ENCODE measurements at regions not wholly inside any gene's neighbourhood (a gene's known extent, or its start where the extent isn't known, plus 50 kb on each side); places are given as distances from the start of the nearest gene placed in this dataset.

DNA sequence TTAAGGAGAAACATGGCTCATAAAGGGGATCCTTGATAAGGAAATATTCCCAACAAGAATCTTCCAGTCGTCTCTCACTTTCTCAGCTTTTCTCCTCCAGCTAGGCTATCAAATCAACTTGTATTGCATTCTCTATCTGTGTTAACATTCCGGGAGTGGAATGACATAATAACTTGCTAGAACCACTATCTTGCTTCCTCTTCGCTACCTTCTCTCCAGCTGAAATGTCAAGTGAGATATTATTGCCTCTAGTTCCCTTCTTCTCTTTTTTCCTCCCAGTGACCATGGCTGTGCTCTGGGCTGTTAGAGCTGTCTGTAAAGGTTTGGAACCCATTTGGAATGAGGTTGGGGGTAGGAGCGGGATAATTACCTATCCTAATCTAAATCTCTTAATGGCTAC is 1329.5 kb upstream of the WWC1 start:
- Histone ChIP-seq H3K27ac (ENCODE audit: insufficient read depth, low read length, poor library complexity, severe bottlenecking) (no peak overlapping the region), H3K36me3 (ENCODE audit: control insufficient read depth, insufficient read depth, low read length) (no peaks in the 10 kb centered on the region), H3K27me3 (ENCODE audit: control insufficient read depth, insufficient read depth, low read length) (no peaks in the 10 kb centered on the region), H3K9me3 (ENCODE audit: control insufficient read depth in 2 of 2, low read length in 2 of 2) (peaks cover 0 to 5% of the 10 kb centered on the region in 2 experiments), H3K4me3 (ENCODE audit: low read depth, low read length) (no peak overlapping the region), H3K4me1 (ENCODE audit: control insufficient read depth, insufficient read depth, low read length, poor library complexity, severe bottlenecking) (no peaks in the 10 kb centered on the region)
- Mint-ChIP-seq H3K27ac (no peak overlapping the region), H3K4me1 (no peaks in the 10 kb centered on the region), H3K4me3 (no peak overlapping the region), H3K36me3 (no peaks in the 10 kb centered on the region), H3K9me3 (peaks cover 5 to 34% (median 9%) of the 10 kb centered on the region in 7 donors), H3K27me3 (no peaks in the 10 kb centered on the region)
- ATAC-seq (ENCODE audit: low read depth in 2 of 2) = no peak
- DNase-seq = no peak

DNA sequence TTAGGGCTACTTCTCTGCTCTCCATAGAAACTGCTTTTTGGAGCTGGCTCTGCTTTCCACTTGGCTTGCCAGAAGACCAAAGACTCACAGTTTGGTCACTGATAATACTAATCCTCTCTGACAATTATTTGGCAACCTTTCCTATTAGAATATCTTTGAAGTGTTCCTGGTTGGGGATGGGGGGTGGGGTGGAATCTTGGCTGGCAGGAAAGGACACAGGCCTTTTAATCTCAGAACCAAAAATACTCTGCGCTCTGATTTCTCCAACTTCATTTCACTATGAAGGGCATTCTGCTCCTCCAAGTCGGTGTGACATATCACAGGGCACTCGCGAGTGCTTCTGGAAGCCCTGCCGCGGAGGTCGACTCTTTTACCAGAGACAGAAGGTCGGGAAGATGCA is 1329.0 kb upstream of the WWC1 start:
- no peaks in the 10 kb centered on the region for H3K36me3 ChIP-seq (ENCODE audit: control insufficient read depth, insufficient read depth, low read length)
- no peaks in the 10 kb centered on the region for H3K27me3 Mint-ChIP-seq
- H3K27ac ChIP-seq (ENCODE audit: insufficient read depth, low read length, poor library complexity, severe bottlenecking) = no peak overlapping the region
- H3K4me3 ChIP-seq (ENCODE audit: low read depth, low read length) = no peak overlapping the region
- ATAC-seq (ENCODE audit: low read depth in 2 of 2) (no peak), DNase-seq (no peak)
- H3K4me1 Mint-ChIP-seq = no peaks in the 10 kb centered on the region
- H3K27ac Mint-ChIP-seq = no peak overlapping the region
- no peaks in the 10 kb centered on the region for H3K36me3 Mint-ChIP-seq
- peaks cover 4 to 30% (median 6%) of the 10 kb centered on the region in 7 donors for H3K9me3 Mint-ChIP-seq
- H3K4me1 ChIP-seq (ENCODE audit: control insufficient read depth, insufficient read depth, low read length, poor library complexity, severe bottlenecking) = no peaks in the 10 kb centered on the region
- H3K27me3 ChIP-seq (ENCODE audit: control insufficient read depth, insufficient read depth, low read length) = no peaks in the 10 kb centered on the region
- H3K4me3 Mint-ChIP-seq = no peak overlapping the region
- peaks cover 0 to 5% of the 10 kb centered on the region in 2 experiments for H3K9me3 ChIP-seq (ENCODE audit: control insufficient read depth in 2 of 2, low read length in 2 of 2)

- Histone ChIP-seq H3K9me3 (ENCODE audit: control insufficient read depth in 2 of 2, low read length in 2 of 2) (peaks cover 0 to 5% of the 10 kb centered on the region in 2 experiments), H3K27ac (ENCODE audit: insufficient read depth, low read length, poor library complexity, severe bottlenecking) (no peak overlapping the region), H3K4me3 (ENCODE audit: low read depth, low read length) (no peak overlapping the region), H3K36me3 (ENCODE audit: control insufficient read depth, insufficient read depth, low read length) (no peaks in the 10 kb centered on the region), H3K27me3 (ENCODE audit: control insufficient read depth, insufficient read depth, low read length) (no peaks in the 10 kb centered on the region), H3K4me1 (ENCODE audit: control insufficient read depth, insufficient read depth, low read length, poor library complexity, severe bottlenecking) (no peaks in the 10 kb centered on the region)
- Mint-ChIP-seq H3K36me3 (no peaks in the 10 kb centered on the region), H3K27me3 (no peaks in the 10 kb centered on the region), H3K27ac (no peak overlapping the region), H3K4me3 (no peak overlapping the region), H3K9me3 (peaks cover 4 to 30% (median 6%) of the 10 kb centered on the region in 7 donors), H3K4me1 (no peaks in the 10 kb centered on the region)
- no peak for ATAC-seq (ENCODE audit: low read depth in 2 of 2)
- no peak for DNase-seq
These were observed 1327.8 kb upstream of the WWC1 start for GRCh38 chr5:166963596-166963995.

- H3K4me1 ChIP-seq (ENCODE audit: control insufficient read depth, insufficient read depth, low read length, poor library complexity, severe bottlenecking) = no peaks in the 10 kb centered on the region
- ATAC-seq (ENCODE audit: low read depth in 2 of 2) = no peak
- H3K27ac Mint-ChIP-seq = no peak overlapping the region
These were observed 1313.5 kb upstream of the WWC1 start for GRCh38 chr5:166977911-166978422.

DNA sequence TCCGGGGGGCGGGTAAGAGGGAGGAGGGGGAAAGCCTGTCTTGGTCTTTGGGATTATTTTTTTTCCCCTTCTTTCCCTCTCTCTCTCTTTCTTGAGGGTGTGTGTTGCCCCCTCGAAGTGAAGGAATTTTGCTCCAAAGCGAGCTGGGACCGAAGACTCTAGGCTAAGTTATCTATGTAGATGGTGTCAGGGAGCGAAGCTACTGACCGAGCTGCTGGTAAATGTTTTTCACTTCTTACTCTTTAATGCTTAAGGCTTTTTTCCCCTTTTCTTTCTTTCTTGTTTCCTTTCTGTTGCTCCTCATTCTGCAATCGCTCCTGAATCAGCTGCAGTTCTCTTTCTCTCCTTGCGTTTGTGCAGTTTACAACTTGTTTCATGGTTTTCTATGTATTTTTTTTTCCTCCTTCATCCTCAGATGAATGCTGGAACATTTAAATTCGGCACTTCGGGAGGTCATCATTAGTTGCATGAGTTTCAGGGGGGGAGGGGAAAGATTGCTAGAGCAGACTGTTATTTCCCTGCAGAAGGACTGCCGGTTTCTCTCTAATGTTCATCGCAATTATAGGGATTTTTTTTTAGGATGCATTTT is 1312.0 kb upstream of the WWC1 start:
- ATAC-seq (ENCODE audit: low read depth in 2 of 2) = no peak
- Mint-ChIP-seq H3K27ac (no peak overlapping the region), H3K27me3 (peaks cover 4% of the 10 kb centered on the region), H3K36me3 (no peaks in the 10 kb centered on the region), H3K4me3 (no peak overlapping the region), H3K4me1 (peaks cover 0 to 2% (median under 1%) of the 10 kb centered on the region in 4 donors), H3K9me3 (peaks cover 0 to 10% (median 0%) of the 10 kb centered on the region in 7 donors)
- Histone ChIP-seq H3K4me3 (ENCODE audit: low read depth, low read length) (no peak overlapping the region), H3K27me3 (ENCODE audit: control insufficient read depth, insufficient read depth, low read length) (no peaks in the 10 kb centered on the region), H3K36me3 (ENCODE audit: control insufficient read depth, insufficient read depth, low read length) (no peaks in the 10 kb centered on the region), H3K9me3 (ENCODE audit: control insufficient read depth in 2 of 2, low read length in 2 of 2) (no peaks in the 10 kb centered on the region), H3K4me1 (ENCODE audit: control insufficient read depth, insufficient read depth, low read length, poor library complexity, severe bottlenecking) (no peaks in the 10 kb centered on the region), H3K27ac (ENCODE audit: insufficient read depth, low read length, poor library complexity, severe bottlenecking) (no peak overlapping the region)
- no peak for DNase-seq

More at GRCh38 chr5:166977911-166978422, 1313.5 kb upstream of the WWC1 start:
- Mint-ChIP-seq H3K27me3 (peaks cover 4% of the 10 kb centered on the region), H3K36me3 (no peaks in the 10 kb centered on the region), H3K4me3 (no peak overlapping the region), H3K4me1 (peaks cover 0 to 2% (median 0%) of the 10 kb centered on the region in 4 donors), H3K9me3 (peaks cover 0 to 12% (median 0%) of the 10 kb centered on the region in 7 donors)
- Histone ChIP-seq H3K27me3 (ENCODE audit: control insufficient read depth, insufficient read depth, low read length) (no peaks in the 10 kb centered on the region), H3K36me3 (ENCODE audit: control insufficient read depth, insufficient read depth, low read length) (no peaks in the 10 kb centered on the region), H3K4me3 (ENCODE audit: low read depth, low read length) (no peak overlapping the region), H3K9me3 (ENCODE audit: control insufficient read depth in 2 of 2, low read length in 2 of 2) (no peaks in the 10 kb centered on the region), H3K27ac (ENCODE audit: insufficient read depth, low read length, poor library complexity, severe bottlenecking) (no peak overlapping the region)
- no peak for DNase-seq

DNA sequence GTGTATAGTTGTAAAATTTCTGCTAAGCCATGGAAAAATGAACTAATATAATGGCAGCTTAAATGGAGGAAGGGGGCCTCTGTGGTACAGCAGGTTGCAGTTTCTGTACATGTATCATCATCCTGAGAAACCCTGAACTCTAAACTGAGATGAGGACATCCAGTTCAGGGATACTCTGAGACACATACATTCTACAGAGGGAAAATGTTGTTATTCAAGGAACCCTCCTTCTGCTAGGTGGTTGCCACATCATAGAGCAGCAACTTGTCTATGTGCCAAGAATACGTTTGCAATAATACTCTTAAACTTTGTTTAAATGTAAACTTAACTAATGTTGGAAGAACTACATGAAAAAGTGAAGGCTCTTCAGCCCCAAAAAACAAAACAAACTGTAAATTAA is 1310.8 kb upstream of the WWC1 start:
- no peaks in the 10 kb centered on the region for H3K9me3 ChIP-seq (ENCODE audit: control insufficient read depth in 2 of 2, low read length in 2 of 2)
- peaks cover 0 to 10% (median 0%) of the 10 kb centered on the region in 7 donors for H3K9me3 Mint-ChIP-seq
- H3K4me1 Mint-ChIP-seq = peaks cover 0 to 2% (median under 1%) of the 10 kb centered on the region in 4 donors

GRCh38 chr5:166982226-166982625 is 1309.2 kb upstream of the WWC1 start:
- Histone ChIP-seq H3K27ac (ENCODE audit: insufficient read depth, low read length, poor library complexity, severe bottlenecking) (no peak overlapping the region), H3K4me3 (ENCODE audit: low read depth, low read length) (no peak overlapping the region), H3K36me3 (ENCODE audit: control insufficient read depth, insufficient read depth, low read length) (no peaks in the 10 kb centered on the region), H3K9me3 (ENCODE audit: control insufficient read depth in 2 of 2, low read length in 2 of 2) (no peaks in the 10 kb centered on the region), H3K4me1 (ENCODE audit: control insufficient read depth, insufficient read depth, low read length, poor library complexity, severe bottlenecking) (no peaks in the 10 kb centered on the region), H3K27me3 (ENCODE audit: control insufficient read depth, insufficient read depth, low read length) (no peaks in the 10 kb centered on the region)
- Mint-ChIP-seq H3K27me3 (peaks cover 4% of the 10 kb centered on the region), H3K4me3 (no peak overlapping the region), H3K9me3 (peaks cover 0 to 11% (median 0%) of the 10 kb centered on the region in 7 donors), H3K27ac (no peak overlapping the region), H3K4me1 (peaks cover 0 to 2% (median under 1%) of the 10 kb centered on the region in 4 donors), H3K36me3 (no peaks in the 10 kb centered on the region)
- DNase-seq (no peak), ATAC-seq (ENCODE audit: low read depth in 2 of 2) (no peak)

More for the DNA sequence above, 1310.8 kb upstream of the WWC1 start:
- H3K4me1 ChIP-seq (ENCODE audit: control insufficient read depth, insufficient read depth, low read length, poor library complexity, severe bottlenecking) = no peaks in the 10 kb centered on the region
- no peak overlapping the region for H3K4me3 ChIP-seq (ENCODE audit: low read depth, low read length)
- no peaks in the 10 kb centered on the region for H3K36me3 ChIP-seq (ENCODE audit: control insufficient read depth, insufficient read depth, low read length)
- no peaks in the 10 kb centered on the region for H3K27me3 ChIP-seq (ENCODE audit: control insufficient read depth, insufficient read depth, low read length)
- no peaks in the 10 kb centered on the region for H3K36me3 Mint-ChIP-seq
- H3K27me3 Mint-ChIP-seq = peaks cover 4% of the 10 kb centered on the region
- ATAC-seq (ENCODE audit: low read depth in 2 of 2) (no peak), DNase-seq (no peak)
- no peak overlapping the region for H3K4me3 Mint-ChIP-seq
- no peak overlapping the region for H3K27ac Mint-ChIP-seq
- no peak overlapping the region for H3K27ac ChIP-seq (ENCODE audit: insufficient read depth, low read length, poor library complexity, severe bottlenecking)

- no peaks in the 10 kb centered on the region for H3K36me3 ChIP-seq (ENCODE audit: control insufficient read depth, insufficient read depth, low read length)
- H3K27me3 ChIP-seq (ENCODE audit: control insufficient read depth, insufficient read depth, low read length) = no peaks in the 10 kb centered on the region
- Mint-ChIP-seq H3K27me3 (no peaks in the 10 kb centered on the region), H3K4me1 (no peaks in the 10 kb centered on the region), H3K27ac (no peak overlapping the region), H3K36me3 (no peaks in the 10 kb centered on the region), H3K4me3 (no peak overlapping the region), H3K9me3 (peaks cover 2 to 11% (median 4%) of the 10 kb centered on the region in 7 donors)
- no peak overlapping the region for H3K4me3 ChIP-seq (ENCODE audit: low read depth, low read length)
- no peaks in the 10 kb centered on the region for H3K4me1 ChIP-seq (ENCODE audit: control insufficient read depth, insufficient read depth, low read length, poor library complexity, severe bottlenecking)
- ATAC-seq (ENCODE audit: low read depth in 2 of 2) (no peak), DNase-seq (no peak)
- peaks cover 0 to 5% of the 10 kb centered on the region in 2 experiments for H3K9me3 ChIP-seq (ENCODE audit: control insufficient read depth in 2 of 2, low read length in 2 of 2)
- H3K27ac ChIP-seq (ENCODE audit: insufficient read depth, low read length, poor library complexity, severe bottlenecking) = no peak overlapping the region
These were observed 1299.8 kb upstream of the WWC1 start for GRCh38 chr5:166991601-166992000.
